HL-60 (cell line): ENCODE measurements at regions not wholly inside any gene's neighbourhood (a gene's known extent, or its start where the extent isn't known, plus 50 kb on each side); places are given as distances from the start of the nearest gene placed in this dataset.

Experiments used
- DNase-seq, 2 experiments: peaks; one replicate each; pipeline ENCODE4 v3.0.0-alpha.2; 2010 to 2020; ENCODE audit warnings: low read depth in 1 of 2, low spot score in 1 of 2
- H3K27ac ChIP-seq: fragments of 250-450 bp; sonication (Bioruptor Pico); replicated peaks from 2 replicates; pipeline ENCODE4 v1.5.1; 2020; ENCODE audit warnings: mild to moderate bottlenecking, moderate library complexity
- H3K27me3 ChIP-seq: fragments of 250-450 bp; sonication (Bioruptor Pico); 2 replicates; pipeline ENCODE4 v1.5.1; 2021; ENCODE audit warnings: mild to moderate bottlenecking, moderate library complexity; ENCODE audit not compliant: insufficient read depth, poor library complexity, severe bottlenecking
- H3K4me3 ChIP-seq: replicated peaks from 2 replicates; pipeline ENCODE4 v1.5.1; 2011; ENCODE audit warnings: mild to moderate bottlenecking, control low read depth, low read length; ENCODE audit not compliant: insufficient read depth
- CTCF ChIP-seq: IDR thresholded peaks from one replicate; pipeline ENCODE4 v1.5.1; 2011; ENCODE audit warnings: low read length, control low read depth, inconsistent platforms; ENCODE audit not compliant: insufficient read depth
- GABPA ChIP-seq: IDR thresholded peaks from 2 replicates; pipeline ENCODE4 v1.6.1; 2012; ENCODE audit warnings: low read depth
- POLR2AphosphoS5 ChIP-seq: IDR thresholded peaks from 2 replicates; pipeline ENCODE4 v1.6.1; 2012; ENCODE audit warnings: low read depth
- REST ChIP-seq: IDR thresholded peaks from 2 replicates; pipeline ENCODE4 v1.6.1; 2012; ENCODE audit warnings: low read depth; ENCODE audit not compliant: insufficient replicate concordance
- SPI1 ChIP-seq: IDR thresholded peaks from 2 replicates; pipeline ENCODE4 v1.6.1; 2012; ENCODE audit warnings: low read depth, mild to moderate bottlenecking, borderline replicate concordance

GRCh38 chr1:101088431-101088830 lies 62.8 kb upstream of the DPH5 start:
- Histone ChIP-seq H3K4me3 (no peak overlapping the region), H3K27me3 (no peaks in the 10 kb centered on the region), H3K27ac (no peak overlapping the region)
- TF ChIP-seq GABPA (no peak), CTCF (no peak), POLR2AphosphoS5 (no peak)
- DNase-seq: no peak

GRCh38 chr1:101086783-101087182 lies 61.2 kb upstream of the DPH5 start:
- Histone ChIP-seq H3K27ac (no peak overlapping the region), H3K4me3 (no peak overlapping the region), H3K27me3 (no peaks in the 10 kb centered on the region)
- DNase-seq: no peak
- TF ChIP-seq CTCF (no peak), POLR2AphosphoS5 (no peak), GABPA (no peak), REST (no peak), SPI1 (no peak)

GRCh38 chr1:101081496-101082488 lies 56.2 kb upstream of the DPH5 start:
- no peak for DNase-seq
- no peak overlapping the region for H3K4me3 ChIP-seq

More at GRCh38 chr1:101081496-101082488, 56.2 kb upstream of the DPH5 start:
- Histone ChIP-seq H3K27me3 (no peaks in the 10 kb centered on the region), H3K27ac (no peak overlapping the region)
- TF ChIP-seq CTCF (no peak), GABPA (no peak), REST (no peak), POLR2AphosphoS5 (no peak), SPI1 (no peak)
